Uterus (tissue), 3 donors: ENCODE measurements at regions not wholly inside any gene's neighbourhood (a gene's known extent, or its start where the extent isn't known, plus 50 kb on each side); places are given as distances from the start of the nearest gene placed in this dataset.

Source experiments
- DNase-seq, 2 donors: peaks; one replicate each; pipeline ENCODE4 v3.0.0-alpha.2; 2019 to 2020
- H3K27ac ChIP-seq, 2 donors: fragments of 200-600 bp; sonication (generic); 1 replicate in 1 of 2; 2 replicates in 1 of 2; pipeline ENCODE4 v1.5.1; 2016 to 2018
- H3K27me3 ChIP-seq, 2 donors: fragments of 200-600 bp; sonication (generic); one replicate each; pipeline ENCODE4 v1.5.1; 2018 to 2019; ENCODE audit warnings: control low read depth in 1 of 2
- H3K36me3 ChIP-seq, 2 donors: fragments of 200-600 bp; sonication (generic); one replicate each; pipeline ENCODE4 v1.5.1; 2019; ENCODE audit warnings: control low read depth in 1 of 2
- H3K4me1 ChIP-seq, 2 donors: fragments of 200-600 bp; sonication (generic); one replicate each; pipeline ENCODE4 v1.5.1; 2018 to 2019; ENCODE audit warnings: control low read depth in 1 of 2
- H3K4me3 ChIP-seq, 2 donors: fragments of 200-600 bp; sonication (generic); 1 replicate in 1 of 2; 2 replicates in 1 of 2; pipeline ENCODE4 v1.5.1; 2018 to 2019; ENCODE audit warnings: mild to moderate bottlenecking in 1 of 2
- H3K9me3 ChIP-seq, 2 donors: fragments of 200-600 bp; sonication (generic); one replicate each; pipeline ENCODE4 v1.5.1; 2019; ENCODE audit warnings: control low read depth in 1 of 2
- CTCF ChIP-seq, 4 experiments: fragments of 200-600 bp in 2 of 4; fragments of 450-650 bp in 2 of 4; sonication (generic) in 2 of 4; IDR thresholded peaks; one replicate each; pipeline ENCODE4 v1.5.1; 2016 to 2019; ENCODE audit warnings: antibody characterized with exemption in 4 of 4, mild to moderate bottlenecking in 2 of 4, moderate library complexity in 1 of 4
- POLR2A ChIP-seq, 2 donors: fragments of 450-650 bp; IDR thresholded peaks; one replicate each; pipeline ENCODE4 v1.6.1; 2016; ENCODE audit warnings: antibody characterized with exemption in 2 of 2, mild to moderate bottlenecking in 1 of 2, moderate library complexity in 1 of 2
- intact Hi-C: fragments of 100-400 bp; cut with DNase I; formaldehyde crosslinking; loops from one replicate; pipeline ENCODE4 v1.15.1; 2023; ENCODE audit warnings: low total_unique reads
- donor health status: DM: yes; HTN: yes; CAD: no.

DNA sequence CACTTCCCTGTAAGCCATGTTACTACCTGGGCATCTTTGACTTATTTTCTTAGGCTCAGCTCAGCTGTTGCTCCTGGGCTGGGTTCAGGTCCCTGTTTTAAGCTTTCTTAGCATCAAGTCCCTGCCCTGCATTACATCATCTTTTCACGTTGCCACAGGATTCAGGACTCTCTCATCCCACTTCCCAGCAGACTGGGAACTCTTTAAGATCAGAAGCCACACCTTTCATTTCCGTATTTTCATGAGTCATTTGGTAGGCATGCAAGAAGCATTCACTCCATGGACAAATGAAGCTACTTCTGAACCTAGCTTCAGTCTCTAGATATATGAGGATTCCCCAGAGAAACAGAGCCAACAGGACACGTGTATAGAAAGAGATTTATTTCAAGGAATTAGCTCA, 726.8 kb downstream of the VRK1 start:
- Histone ChIP-seq H3K36me3 (no peaks in the 10 kb centered on the region), H3K27ac (no peak overlapping the region), H3K27me3 (no peaks in the 10 kb centered on the region), H3K4me1 (no peaks in the 10 kb centered on the region), H3K9me3 (no peaks in the 10 kb centered on the region), H3K4me3 (no peak overlapping the region)
- intact Hi-C loops: no loop called here
- no peak for DNase-seq
- TF ChIP-seq CTCF (IDR thresholded peaks at IDR 0.05) (no peak), POLR2A (IDR thresholded peaks at IDR 0.05) (no peak)

DNA sequence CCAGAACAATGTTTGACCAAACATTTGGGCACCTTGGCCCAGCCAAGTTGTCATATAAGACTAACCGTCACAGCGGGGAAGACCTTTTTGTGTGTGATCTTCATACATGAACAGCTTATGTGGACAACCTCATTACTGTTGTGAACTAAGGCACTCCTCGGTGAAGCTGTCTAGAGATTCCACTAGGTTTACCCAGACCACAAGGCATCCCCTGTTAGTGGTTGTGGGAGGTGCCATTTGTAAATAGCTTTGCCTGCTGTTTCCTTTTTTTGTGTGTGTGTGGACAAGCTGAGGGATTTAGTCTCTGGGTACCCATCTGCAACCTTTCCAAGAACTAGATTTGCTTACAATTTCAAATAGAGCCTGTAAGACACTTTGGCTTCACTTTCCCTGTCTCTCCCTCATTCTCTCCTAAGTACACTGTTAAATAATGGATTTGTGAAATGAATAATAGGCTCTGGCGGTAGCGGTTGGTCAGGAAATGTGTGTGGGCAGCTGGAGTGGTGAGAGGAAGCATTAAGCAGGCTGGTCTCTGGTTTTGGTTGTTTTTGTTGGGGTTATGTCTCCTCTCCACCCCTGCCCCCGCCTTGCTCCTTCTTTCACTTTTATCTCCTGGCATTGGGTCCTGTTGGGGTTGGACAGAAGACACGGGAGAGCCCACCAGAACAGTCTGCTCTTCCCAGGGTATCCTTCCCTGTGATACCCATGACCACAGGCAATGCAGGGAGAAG, 727.6 kb downstream of the VRK1 start:
- Histone ChIP-seq H3K36me3 (no peaks in the 10 kb centered on the region), H3K9me3 (no peaks in the 10 kb centered on the region), H3K4me3 (no peak overlapping the region), H3K27ac (no peak overlapping the region), H3K4me1 (no peaks in the 10 kb centered on the region), H3K27me3 (no peaks in the 10 kb centered on the region)
- TF ChIP-seq CTCF (IDR thresholded peaks at IDR 0.05): no peak
- no peak for TF ChIP-seq POLR2A (IDR thresholded peaks at IDR 0.05)
- intact Hi-C loops: no loop called here
- DNase-seq: no peak

GRCh38 chr14:97527993-97528392, 730.8 kb downstream of the VRK1 start:
- no peak for DNase-seq
- no peaks in the 10 kb centered on the region for H3K4me1 ChIP-seq
- no peak for TF ChIP-seq POLR2A (IDR thresholded peaks at IDR 0.05)
- TF ChIP-seq CTCF (IDR thresholded peaks at IDR 0.05): no peak
- intact Hi-C loops: no loop called here
- no peaks in the 10 kb centered on the region for H3K9me3 ChIP-seq
- H3K4me3 ChIP-seq: no peak overlapping the region
- H3K27ac ChIP-seq: no peak overlapping the region
- H3K36me3 ChIP-seq: no peaks in the 10 kb centered on the region
- H3K27me3 ChIP-seq: no peaks in the 10 kb centered on the region

GRCh38 chr14:97532052-97532451, 734.9 kb downstream of the VRK1 start:
- no peaks in the 10 kb centered on the region for H3K27me3 ChIP-seq
- no peak overlapping the region for H3K27ac ChIP-seq
- no peak overlapping the region for H3K4me3 ChIP-seq
- H3K36me3 ChIP-seq: no peaks in the 10 kb centered on the region
- no peaks in the 10 kb centered on the region for H3K9me3 ChIP-seq
- no peak for DNase-seq
- intact Hi-C loops: no loop called here
- no peak for TF ChIP-seq CTCF (IDR thresholded peaks at IDR 0.05)
- no peak for TF ChIP-seq POLR2A (IDR thresholded peaks at IDR 0.05)
- no peaks in the 10 kb centered on the region for H3K4me1 ChIP-seq

- intact Hi-C loops: no loop called here
- Histone ChIP-seq H3K9me3 (no peaks in the 10 kb centered on the region), H3K27me3 (no peaks in the 10 kb centered on the region), H3K4me1 (no peaks in the 10 kb centered on the region), H3K36me3 (no peaks in the 10 kb centered on the region), H3K27ac (no peak overlapping the region), H3K4me3 (no peak overlapping the region)
- TF ChIP-seq POLR2A (IDR thresholded peaks at IDR 0.05): no peak
- no peak for TF ChIP-seq CTCF (IDR thresholded peaks at IDR 0.05)
- no peak for DNase-seq
Measured at GRCh38 chr14:97536421-97536820, 739.2 kb downstream of the VRK1 start.
